Endothelial cell of umbilical vein (primary cell): ENCODE measurements at regions not wholly inside any gene's neighbourhood (a gene's known extent, or its start where the extent isn't known, plus 50 kb on each side); places are given as distances from the start of the nearest gene placed in this dataset.

Experiments used
- CTCF ChIP-seq, 2 donors: IDR thresholded peaks; 1 replicate in 1 of 2; 2 replicates in 1 of 2; pipeline ENCODE4 v1.5.1; 2011; ENCODE audit warnings: low read length in 2 of 2, mild to moderate bottlenecking in 2 of 2, moderate library complexity in 2 of 2, control low read depth in 1 of 2, inconsistent platforms in 1 of 2, low read depth in 1 of 2; ENCODE audit not compliant: insufficient read depth in 1 of 2; ENCODE audit errors: extremely low read depth in 1 of 2
- EZH2 ChIP-seq: IDR thresholded peaks from 2 replicates; pipeline ENCODE4 v1.6.1; 2012; ENCODE audit warnings: borderline replicate concordance, low read depth, mild to moderate bottlenecking, moderate library complexity, low read length, inconsistent platforms; ENCODE audit not compliant: severe bottlenecking

DNA sequence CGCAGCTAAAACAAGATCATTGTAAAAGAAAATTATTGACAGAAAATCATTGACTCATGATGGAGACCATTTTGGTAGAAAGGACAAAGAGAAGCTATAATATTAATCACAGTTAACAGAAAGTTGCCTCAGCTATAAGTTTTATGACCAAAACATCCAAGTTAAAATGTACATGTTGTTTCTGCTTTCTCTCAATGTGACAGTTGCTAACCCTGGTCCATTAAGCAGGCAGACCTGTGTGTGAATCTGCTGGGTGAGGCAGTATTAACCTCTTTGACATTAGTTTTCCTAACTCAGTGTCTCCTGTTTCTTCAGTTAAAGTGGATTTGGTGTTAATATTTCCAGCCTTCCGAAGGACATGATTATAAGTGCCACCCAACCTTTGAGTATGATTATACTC, 94.8 kb upstream of the DCLK2 start:
- no peak for TF ChIP-seq CTCF (IDR thresholded peaks at IDR 0.05; ENCODE audit: extremely low read depth in 1 of 2, insufficient read depth in 1 of 2, low read depth in 1 of 2, low read length in 2 of 2)
- no peak for TF ChIP-seq EZH2
